Glutamatergic neuron (in vitro differentiated cells): ENCODE measurements at regions not wholly inside any gene's neighbourhood (a gene's known extent, or its start where the extent isn't known, plus 50 kb on each side); places are given as distances from the start of the nearest gene placed in this dataset.

ENCODE experiments used
- DNase-seq: peaks from one replicate; pipeline ENCODE4 v3.0.0; 2022
- H3K27ac Mint-ChIP-seq: one replicate; pipeline ENCODE4 v1.8.0; 2020; ENCODE audit warnings: mild to moderate bottlenecking, mixed read lengths, inconsistent platforms; ENCODE audit not compliant: unreplicated experiment
- H3K27me3 Mint-ChIP-seq: one replicate; pipeline ENCODE4 v1.8.0; 2020; ENCODE audit warnings: mild to moderate bottlenecking, moderate library complexity, mixed read lengths, inconsistent platforms; ENCODE audit not compliant: unreplicated experiment
- H3K36me3 Mint-ChIP-seq: one replicate; pipeline ENCODE4 v1.8.0; 2020; ENCODE audit warnings: mild to moderate bottlenecking, mixed read lengths, inconsistent platforms; ENCODE audit not compliant: unreplicated experiment
- H3K4me1 Mint-ChIP-seq: one replicate; pipeline ENCODE4 v1.8.0; 2020; ENCODE audit warnings: mild to moderate bottlenecking, low read depth, mixed read lengths, inconsistent platforms; ENCODE audit not compliant: unreplicated experiment
- H3K4me3 Mint-ChIP-seq: one replicate; pipeline ENCODE4 v1.8.0; 2020; ENCODE audit warnings: mild to moderate bottlenecking, mixed read lengths, inconsistent platforms; ENCODE audit not compliant: unreplicated experiment
- H3K9me3 Mint-ChIP-seq: one replicate; pipeline ENCODE4 v1.8.0; 2020; ENCODE audit warnings: mild to moderate bottlenecking, moderate library complexity, mixed read lengths, inconsistent platforms; ENCODE audit not compliant: unreplicated experiment
- CTCF ChIP-seq: fragments of 200-600 bp; sonication (generic); IDR thresholded peaks from one replicate; pipeline ENCODE4 v1.5.0; 2021; ENCODE audit not compliant: partially characterized antibody, unreplicated experiment

GRCh38 chr3:33989229-33989628, 190.8 kb downstream of the PDCD6IP start:
- peaks cover 16% of the 10 kb centered on the region for H3K36me3 Mint-ChIP-seq

GRCh38 chr3:33991673-33992072, 193.2 kb downstream of the PDCD6IP start:
- Mint-ChIP-seq H3K36me3 (peaks cover 21% of the 10 kb centered on the region), H3K27ac (no peak overlapping the region)

More at GRCh38 chr3:33989229-33989628, 190.8 kb downstream of the PDCD6IP start:
- Mint-ChIP-seq H3K27ac (no peak overlapping the region), H3K9me3 (no peaks in the 10 kb centered on the region), H3K4me3 (no peak overlapping the region), H3K4me1 (peaks cover 3% of the 10 kb centered on the region), H3K27me3 (peaks cover 2% of the 10 kb centered on the region)
- DNase-seq: peak; percentile 20
- no peak for TF ChIP-seq CTCF

GRCh38 chr3:33993631-33994030, 195.2 kb downstream of the PDCD6IP start:
- peaks cover 3% of the 10 kb centered on the region for H3K4me1 Mint-ChIP-seq
- TF ChIP-seq CTCF: no peak
- H3K4me3 Mint-ChIP-seq: no peak overlapping the region
- no peak overlapping the region for H3K27ac Mint-ChIP-seq
- DNase-seq: no peak
- H3K36me3 Mint-ChIP-seq: peaks cover 14% of the 10 kb centered on the region
- peaks cover 6% of the 10 kb centered on the region for H3K9me3 Mint-ChIP-seq
- H3K27me3 Mint-ChIP-seq: peaks cover 4% of the 10 kb centered on the region

More at GRCh38 chr3:33991673-33992072, 193.2 kb downstream of the PDCD6IP start:
- H3K27me3 Mint-ChIP-seq: peaks cover 2% of the 10 kb centered on the region
- peaks cover 6% of the 10 kb centered on the region for H3K9me3 Mint-ChIP-seq
- no peak for TF ChIP-seq CTCF
- DNase-seq: no peak
- peaks cover 3% of the 10 kb centered on the region for H3K4me1 Mint-ChIP-seq
- no peak overlapping the region for H3K4me3 Mint-ChIP-seq

GRCh38 chr3:33994568-33994967, 196.1 kb downstream of the PDCD6IP start:
- H3K9me3 Mint-ChIP-seq: peaks cover 6% of the 10 kb centered on the region
- no peak overlapping the region for H3K4me3 Mint-ChIP-seq
- H3K4me1 Mint-ChIP-seq: peaks cover 2% of the 10 kb centered on the region
- DNase-seq: no peak
- no peak for TF ChIP-seq CTCF
- H3K27me3 Mint-ChIP-seq: peaks cover 4% of the 10 kb centered on the region
- peaks cover 13% of the 10 kb centered on the region for H3K36me3 Mint-ChIP-seq
- H3K27ac Mint-ChIP-seq: no peak overlapping the region

GRCh38 chr3:34000301-34000700, 201.9 kb downstream of the PDCD6IP start:
- H3K4me1 Mint-ChIP-seq: peaks cover under 1% of the 10 kb centered on the region
- no peak for TF ChIP-seq CTCF
- H3K27ac Mint-ChIP-seq: no peak overlapping the region
- H3K36me3 Mint-ChIP-seq: peaks cover 5% of the 10 kb centered on the region
- peaks cover 4% of the 10 kb centered on the region for H3K9me3 Mint-ChIP-seq
- H3K27me3 Mint-ChIP-seq: peaks cover 4% of the 10 kb centered on the region
- DNase-seq: no peak
- no peak overlapping the region for H3K4me3 Mint-ChIP-seq
